HepG2 (cell line): ENCODE measurements at regions not wholly inside any gene's neighbourhood (a gene's known extent, or its start where the extent isn't known, plus 50 kb on each side); places are given as distances from the start of the nearest gene placed in this dataset.

Experiments used
- CHD4 ChIP-seq: fragments of 200-600 bp; sonication (generic); IDR thresholded peaks from 2 replicates; pipeline ENCODE4 v1.7.0; 2017; ENCODE audit warnings: mild to moderate bottlenecking, low read length, borderline replicate concordance
- CREB1 ChIP-seq, 2 experiments: fragments of 450-650 bp in 1 of 2; IDR thresholded peaks; 2 replicates each; pipeline ENCODE4 v1.6.1; 2016 to 2017; ENCODE audit warnings: control low read depth in 1 of 2, mild to moderate bottlenecking in 1 of 2, missing compliant biosample characterization in 1 of 2, missing genetic modification characterization in 1 of 2
- CTCF ChIP-seq: sonication (generic); formaldehyde crosslinking; IDR thresholded peaks from 2 replicates; pipeline ENCODE4 v1.5.0; 2020; ENCODE audit warnings: mild to moderate bottlenecking, missing genetic modification reagents, moderate library complexity
- ELK4 ChIP-seq: sonication (generic); formaldehyde crosslinking; IDR thresholded peaks from 2 replicates; pipeline ENCODE4 v1.9.0; 2021; ENCODE audit warnings: missing genetic modification reagents, borderline replicate concordance
- FLYWCH1 ChIP-seq: sonication (generic); formaldehyde crosslinking; IDR thresholded peaks from 2 replicates; pipeline ENCODE4 v1.8.1; 2023; ENCODE audit warnings: mild to moderate bottlenecking, missing genetic modification reagents
- ISX ChIP-seq: sonication (generic); formaldehyde crosslinking; conservative IDR thresholded peaks from 2 replicates; pipeline ENCODE4 v1.5.0; 2020; ENCODE audit warnings: missing genetic modification reagents
- POLR2A ChIP-seq, 2 experiments: IDR thresholded peaks; 2 replicates each; pipeline ENCODE4 v1.6.1; 2011; ENCODE audit warnings: low read depth in 2 of 2, low read length in 2 of 2, mild to moderate bottlenecking in 1 of 2, moderate library complexity in 1 of 2; ENCODE audit not compliant: insufficient read depth in 1 of 2
- PREB ChIP-seq: sonication (generic); formaldehyde crosslinking; IDR thresholded peaks from 2 replicates; pipeline ENCODE4 v1.4.0; 2020; ENCODE audit warnings: missing genetic modification reagents
- TBL1XR1 ChIP-seq: fragments of 150-350 bp; IDR thresholded peaks from 2 replicates; pipeline ENCODE4 v1.6.1; 2014; ENCODE audit warnings: borderline replicate concordance, low read length; ENCODE audit not compliant: partially characterized antibody
- ZHX2 ChIP-seq, 2 experiments: sonication (generic) in 1 of 2; formaldehyde crosslinking in 1 of 2; IDR thresholded peaks; 2 replicates each; pipeline versions ENCODE4 v1.6.1 to v1.9.0; 2014 to 2022; ENCODE audit warnings: antibody characterized with exemption in 1 of 2, borderline replicate concordance in 1 of 2, inconsistent platforms in 1 of 2, low read depth in 1 of 2, missing genetic modification reagents in 1 of 2
- ZNF124 ChIP-seq: sonication (generic); formaldehyde crosslinking; IDR thresholded peaks from 2 replicates; pipeline ENCODE4 v1.4.0; 2020; ENCODE audit warnings: missing genetic modification reagents
- ZNF274 ChIP-seq: sonication (generic); formaldehyde crosslinking; IDR thresholded peaks from 2 replicates; pipeline ENCODE4 v1.5.1; 2020; ENCODE audit warnings: mild to moderate bottlenecking, missing genetic modification reagents
- ZNF891 ChIP-seq: sonication (generic); formaldehyde crosslinking; IDR thresholded peaks from 2 replicates; pipeline ENCODE4 v1.5.0; 2020; ENCODE audit warnings: mild to moderate bottlenecking, missing genetic modification reagents

GRCh38 chr2:186136860-186137259, 349.2 kb upstream of the ZC3H15 start:
- no peak for TF ChIP-seq CTCF (CRISPR knock-in tag)
- TF ChIP-seq CHD4: no peak
- no peak for TF ChIP-seq POLR2A (IDR thresholded peaks at IDR 0.05; ENCODE audit: insufficient read depth in 1 of 2, low read depth in 2 of 2, low read length in 2 of 2)
- no peak for TF ChIP-seq TBL1XR1
- no peak for TF ChIP-seq ZNF891
- TF ChIP-seq ZHX2 (IDR thresholded peaks at IDR 0.05; ENCODE audit: low read depth): no peak
- TF ChIP-seq ZHX2 (CRISPR knock-in tag; IDR thresholded peaks at IDR 0.05; ENCODE audit: borderline replicate concordance): no peak
- no peak for TF ChIP-seq FLYWCH1
- no peak for TF ChIP-seq ZNF124 (CRISPR knock-in tag)
- no peak for TF ChIP-seq ELK4 (CRISPR knock-in tag)
- no peak for TF ChIP-seq ZNF274
- no peak for TF ChIP-seq PREB (CRISPR knock-in tag)
- TF ChIP-seq CREB1 (IDR thresholded peaks at IDR 0.05): no peak
- no peak for TF ChIP-seq CREB1 (CRISPR knock-in tag; IDR thresholded peaks at IDR 0.05)
- TF ChIP-seq ISX (CRISPR knock-in tag): no peak
